ENCODE measurements at regions not wholly inside any gene's neighbourhood (a gene's known extent, or its start where the extent isn't known, plus 50 kb on each side); places are given as distances from the start of the nearest gene placed in this dataset.
A peak's percentile ranks its signal among the peaks of the same experiment; 100 is the strongest.

GRCh38 chr9:99436616-99437015, 214.5 kb downstream of the SEC61B start:
- no peak for TF ChIP-seq CTCF (IDR thresholded peaks at IDR 0.05; ENCODE audit: insufficient read depth, low read length, severe bottlenecking)
- no peaks in the 10 kb centered on the region for H3K36me3 ChIP-seq (ENCODE audit: control insufficient read depth, insufficient read depth, low read length)
- no peak for DNase-seq (ENCODE audit: low read depth)
- H3K27me3 ChIP-seq (ENCODE audit: control insufficient read depth, insufficient read depth, low read length), result no peaks in the 10 kb centered on the region
- H3K4me3 ChIP-seq (ENCODE audit: low read depth, low read length), result no peak overlapping the region
- no peak for FAIRE-seq

GRCh38 chr9:99437145-99437544, 215.1 kb downstream of the SEC61B start:
- no peak for DNase-seq (ENCODE audit: low read depth)
- FAIRE-seq, result no peak
- no peak overlapping the region for H3K4me3 ChIP-seq (ENCODE audit: low read depth, low read length)
- no peaks in the 10 kb centered on the region for H3K27me3 ChIP-seq (ENCODE audit: control insufficient read depth, insufficient read depth, low read length)
- no peaks in the 10 kb centered on the region for H3K36me3 ChIP-seq (ENCODE audit: control insufficient read depth, insufficient read depth, low read length)
- TF ChIP-seq CTCF (IDR thresholded peaks at IDR 0.05; ENCODE audit: insufficient read depth, low read length, severe bottlenecking), result no peak

GRCh38 chr9:99438596-99438995, 216.5 kb downstream of the SEC61B start:
- FAIRE-seq (no peak), DNase-seq (ENCODE audit: low read depth) (no peak)
- TF ChIP-seq CTCF (IDR thresholded peaks at IDR 0.05; ENCODE audit: insufficient read depth, low read length, severe bottlenecking), result no peak
- Histone ChIP-seq H3K4me3 (ENCODE audit: low read depth, low read length) (no peak overlapping the region), H3K27me3 (ENCODE audit: control insufficient read depth, insufficient read depth, low read length) (no peaks in the 10 kb centered on the region), H3K36me3 (ENCODE audit: control insufficient read depth, insufficient read depth, low read length) (no peaks in the 10 kb centered on the region)

- H3K27me3 ChIP-seq (ENCODE audit: control insufficient read depth, insufficient read depth, low read length), result no peaks in the 10 kb centered on the region
- DNase-seq (ENCODE audit: low read depth) (no peak), FAIRE-seq (no peak)
- H3K36me3 ChIP-seq (ENCODE audit: control insufficient read depth, insufficient read depth, low read length), result no peaks in the 10 kb centered on the region
- H3K4me3 ChIP-seq (ENCODE audit: low read depth, low read length), result no peak overlapping the region
- no peak for TF ChIP-seq CTCF (IDR thresholded peaks at IDR 0.05; ENCODE audit: insufficient read depth, low read length, severe bottlenecking)
Measured at GRCh38 chr9:99441829-99442228, 219.7 kb downstream of the SEC61B start.

DNA sequence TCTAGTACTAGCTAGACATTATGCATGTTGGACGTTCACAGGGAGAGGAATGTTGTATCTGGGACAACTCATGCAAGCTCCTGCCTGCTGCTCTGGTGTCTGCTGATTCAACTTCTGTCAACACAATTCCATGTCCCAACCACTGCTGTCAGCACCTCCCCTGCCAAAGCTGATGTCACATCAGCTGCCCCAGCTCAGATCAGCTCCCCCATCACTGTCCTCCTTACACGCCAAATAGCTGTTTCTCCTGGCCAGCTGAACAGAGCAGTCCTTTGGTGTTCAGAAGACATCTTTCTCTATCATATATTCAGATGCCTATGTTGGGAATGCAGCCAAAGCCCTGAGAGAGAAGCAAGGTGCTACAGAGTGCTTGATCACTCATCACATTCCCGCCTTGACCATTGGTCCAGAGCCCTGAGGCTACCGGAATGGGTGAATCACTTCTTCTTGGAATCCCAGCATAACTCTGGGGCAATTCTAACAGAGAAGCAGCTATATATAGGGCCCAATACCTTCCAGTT, 223.3 kb downstream of the SEC61B start:
- Histone ChIP-seq H3K27me3 (ENCODE audit: control insufficient read depth, insufficient read depth, low read length) (no peaks in the 10 kb centered on the region), H3K4me3 (ENCODE audit: low read depth, low read length) (no peak overlapping the region), H3K36me3 (ENCODE audit: control insufficient read depth, insufficient read depth, low read length) (no peaks in the 10 kb centered on the region)
- no peak for TF ChIP-seq CTCF (IDR thresholded peaks at IDR 0.05; ENCODE audit: insufficient read depth, low read length, severe bottlenecking)
- DNase-seq (ENCODE audit: low read depth) (peak; percentile 94), FAIRE-seq (peak; percentile 75)

GRCh38 chr9:99445920-99446319, 223.8 kb downstream of the SEC61B start:
- no peaks in the 10 kb centered on the region for H3K27me3 ChIP-seq (ENCODE audit: control insufficient read depth, insufficient read depth, low read length)
- no peaks in the 10 kb centered on the region for H3K36me3 ChIP-seq (ENCODE audit: control insufficient read depth, insufficient read depth, low read length)
- H3K4me3 ChIP-seq (ENCODE audit: low read depth, low read length), result no peak overlapping the region
- FAIRE-seq (no peak), DNase-seq (ENCODE audit: low read depth) (peak; percentile 61)
- no peak for TF ChIP-seq CTCF (IDR thresholded peaks at IDR 0.05; ENCODE audit: insufficient read depth, low read length, severe bottlenecking)

All from bronchial epithelial cell (primary cell).